WTC11 (cell line): ENCODE measurements at regions not wholly inside any gene's neighbourhood (a gene's known extent, or its start where the extent isn't known, plus 50 kb on each side); places are given as distances from the start of the nearest gene placed in this dataset.

Source experiments
- ATAC-seq: fragments of 200-7000 bp; cut with Tn5 transposase; 2 replicates; pipeline ENCODE4 v1.10.0; 2021; ENCODE audit warnings: mild to moderate bottlenecking, moderate library complexity
- CTCF ChIA-PET: fragments of 300-600 bp; sonication (Branson Sonifier 250); formaldehyde crosslinking; loops from one replicate; lab custom pipeline; 2021; ENCODE audit warnings: antibody characterized with exemption; lab: Charles Lee
- POLR2A ChIA-PET: fragments of 350-600 bp; sonication (Branson Sonifier 250); formaldehyde crosslinking; loops from one replicate; lab custom pipeline; 2021; ENCODE audit warnings: antibody characterized with exemption; lab: Charles Lee
- DNase-seq: peaks from one replicate; pipeline ENCODE4 v3.0.0; 2021; ENCODE audit warnings: low spot score
- H3K27ac Mint-ChIP-seq: 2 replicates; pipeline ENCODE4 v1.8.0; 2021; ENCODE audit warnings: mixed read lengths
- H3K27me3 Mint-ChIP-seq: 2 replicates; pipeline ENCODE4 v1.8.0; 2021; ENCODE audit warnings: low read depth, mild to moderate bottlenecking, moderate library complexity, mixed read lengths
- H3K36me3 Mint-ChIP-seq: 2 replicates; pipeline ENCODE4 v1.8.0; 2021; ENCODE audit warnings: mixed read lengths
- H3K4me1 Mint-ChIP-seq: 2 replicates; pipeline ENCODE4 v1.8.0; 2022; ENCODE audit warnings: mixed read lengths
- H3K4me3 Mint-ChIP-seq: 2 replicates; pipeline ENCODE4 v1.8.0; 2021; ENCODE audit warnings: mild to moderate bottlenecking, moderate library complexity, mixed read lengths
- H3K9me3 Mint-ChIP-seq: 2 replicates; pipeline ENCODE4 v1.8.0; 2021; ENCODE audit warnings: mixed read lengths
- ATF6 ChIP-seq: sonication (generic); formaldehyde crosslinking; IDR thresholded peaks from 2 replicates; pipeline ENCODE4 v1.8.1; 2023; ENCODE audit warnings: mild to moderate bottlenecking, missing genetic modification reagents
- CBFB ChIP-seq: sonication (generic); formaldehyde crosslinking; IDR thresholded peaks from 2 replicates; pipeline ENCODE4 v1.8.1; 2022; ENCODE audit warnings: mild to moderate bottlenecking, low read depth, missing genetic modification reagents
- CREM ChIP-seq: sonication (generic); formaldehyde crosslinking; IDR thresholded peaks from 2 replicates; pipeline ENCODE4 v1.8.1; 2022; ENCODE audit warnings: mild to moderate bottlenecking, missing genetic modification reagents, moderate library complexity
- CTCF ChIP-seq: fragments of 200-600 bp; IDR thresholded peaks from 2 replicates; pipeline ENCODE4 v1.8.0; 2022; ENCODE audit warnings: antibody characterized with exemption
- E2F1 ChIP-seq: sonication (generic); formaldehyde crosslinking; IDR thresholded peaks from 2 replicates; pipeline ENCODE4 v1.8.0; 2022; ENCODE audit warnings: mild to moderate bottlenecking, missing genetic modification reagents
- ERG ChIP-seq: fragments of 250-450 bp; sonication (Bioruptor Pico); IDR thresholded peaks from 2 replicates; pipeline ENCODE4 v1.8.0; 2021; ENCODE audit warnings: mild to moderate bottlenecking
- ETV6 ChIP-seq: sonication (generic); formaldehyde crosslinking; IDR thresholded peaks from 2 replicates; pipeline ENCODE4 v1.8.1; 2022; ENCODE audit warnings: mild to moderate bottlenecking, missing genetic modification reagents
- FOXP4 ChIP-seq: sonication (generic); formaldehyde crosslinking; IDR thresholded peaks from 2 replicates; pipeline ENCODE4 v1.8.0; 2022; ENCODE audit warnings: mild to moderate bottlenecking, missing genetic modification reagents
- GTF2I ChIP-seq: fragments of 250-450 bp; sonication (Bioruptor Pico); conservative IDR thresholded peaks from 2 replicates; pipeline ENCODE4 v1.4.0; 2021; ENCODE audit warnings: mild to moderate bottlenecking
- MAX ChIP-seq: sonication (generic); formaldehyde crosslinking; IDR thresholded peaks from 2 replicates; pipeline ENCODE4 v1.8.0; 2022; ENCODE audit warnings: mild to moderate bottlenecking, missing genetic modification reagents
- NFATC4 ChIP-seq: fragments of 250-450 bp; sonication (Bioruptor Pico); IDR thresholded peaks from 2 replicates; pipeline ENCODE4 v1.9.0; 2021; ENCODE audit warnings: mild to moderate bottlenecking
- NR1H2 ChIP-seq: sonication (generic); formaldehyde crosslinking; IDR thresholded peaks from 2 replicates; pipeline ENCODE4 v1.9.0; 2021; ENCODE audit warnings: mild to moderate bottlenecking, moderate library complexity, missing genetic modification reagents
- RELA ChIP-seq: sonication (generic); formaldehyde crosslinking; IDR thresholded peaks from 2 replicates; pipeline ENCODE4 v1.8.1; 2022; ENCODE audit warnings: missing genetic modification reagents, mild to moderate bottlenecking, borderline replicate concordance
- RORB ChIP-seq: fragments of 250-450 bp; sonication (Bioruptor Pico); IDR thresholded peaks from 2 replicates; pipeline ENCODE4 v1.9.0; 2021; ENCODE audit warnings: mild to moderate bottlenecking
- SMAD3 ChIP-seq: sonication (generic); formaldehyde crosslinking; IDR thresholded peaks from 2 replicates; pipeline ENCODE4 v1.8.0; 2022; ENCODE audit warnings: missing genetic modification reagents, mild to moderate bottlenecking, borderline replicate concordance
- TEAD4 ChIP-seq: sonication (generic); formaldehyde crosslinking; IDR thresholded peaks from 2 replicates; pipeline ENCODE4 v1.8.0; 2022; ENCODE audit warnings: mild to moderate bottlenecking, missing genetic modification reagents
- USF1 ChIP-seq: sonication (generic); formaldehyde crosslinking; IDR thresholded peaks from 2 replicates; pipeline ENCODE4 v1.8.0; 2022; ENCODE audit warnings: mild to moderate bottlenecking, missing genetic modification reagents
- USF2 ChIP-seq: sonication (generic); formaldehyde crosslinking; IDR thresholded peaks from 2 replicates; pipeline ENCODE4 v1.8.1; 2023; ENCODE audit warnings: mild to moderate bottlenecking, missing genetic modification reagents, moderate library complexity
- ZBTB21 ChIP-seq: sonication (generic); formaldehyde crosslinking; IDR thresholded peaks from 2 replicates; pipeline ENCODE4 v1.8.1; 2023; ENCODE audit warnings: mild to moderate bottlenecking, missing genetic modification reagents, borderline replicate concordance
- ZNF263 ChIP-seq: sonication (generic); formaldehyde crosslinking; IDR thresholded peaks from 2 replicates; pipeline ENCODE4 v1.8.1; 2022; ENCODE audit warnings: low read depth, mild to moderate bottlenecking, moderate library complexity, missing genetic modification reagents
- ZNF425 ChIP-seq: fragments of 250-450 bp; sonication (Bioruptor Pico); conservative IDR thresholded peaks from 2 replicates; pipeline ENCODE4 v1.9.0; 2021; ENCODE audit warnings: mild to moderate bottlenecking
- ZNF671 ChIP-seq: fragments of 250-450 bp; sonication (Bioruptor Pico); IDR thresholded peaks from 2 replicates; pipeline ENCODE4 v1.8.0; 2021; ENCODE audit warnings: mild to moderate bottlenecking

- TF ChIP-seq CBFB (no peak), ERG (CRISPR knock-in tag) (no peak), USF2 (no peak), CTCF (no peak), ZNF263 (CRISPR knock-in tag) (no peak)
Observed at GRCh38 chr20:60697252-60697651, 554.8 kb upstream of the CDH4 start (continued).

GRCh38 chr20:60700728-60701127 lies 551.3 kb upstream of the CDH4 start:
- ATAC-seq, result no peak
- POLR2A ChIA-PET, result no interaction called here
- H3K4me1 Mint-ChIP-seq, result peaks cover 35% of the 10 kb centered on the region
- CTCF ChIA-PET, result interaction anchor here (1.7 kb wide), 1 partner anchor 18 kb away, joined by 4 read pairs; no protein-coding TSS in a partner anchor
- H3K27ac Mint-ChIP-seq, result no peak overlapping the region
- no peak for TF ChIP-seq SMAD3 (CRISPR knock-in tag)
- TF ChIP-seq ETV6 (CRISPR knock-in tag), result no peak
- TF ChIP-seq GTF2I (CRISPR knock-in tag), result no peak
- no peak for TF ChIP-seq TEAD4
- no peak for TF ChIP-seq USF1
- no peak for TF ChIP-seq E2F1
- no peak for TF ChIP-seq RELA (CRISPR knock-in tag)
- no peak for TF ChIP-seq NR1H2 (CRISPR knock-in tag)
- TF ChIP-seq ZNF671 (CRISPR knock-in tag), result no peak
- TF ChIP-seq CREM (CRISPR knock-in tag), result no peak
- no peak for TF ChIP-seq NFATC4 (CRISPR knock-in tag)
- no peak for TF ChIP-seq ATF6 (CRISPR knock-in tag)
- TF ChIP-seq ERG (CRISPR knock-in tag), result no peak
- no peak for TF ChIP-seq ZBTB21
- TF ChIP-seq FOXP4 (CRISPR knock-in tag), result no peak
- no peak for TF ChIP-seq RORB (CRISPR knock-in tag)
- no peak for TF ChIP-seq ZNF425
- TF ChIP-seq MAX (CRISPR knock-in tag), result no peak
- TF ChIP-seq, all 79 proteins: peak for 0
- H3K9me3 Mint-ChIP-seq, result peaks cover 41% of the 10 kb centered on the region
- H3K4me3 Mint-ChIP-seq, result no peak overlapping the region
- peaks cover 19% of the 10 kb centered on the region for H3K36me3 Mint-ChIP-seq
- DNase-seq, result no peak
- peaks cover 9% of the 10 kb centered on the region for H3K27me3 Mint-ChIP-seq
